DOHH2 (cell line): ENCODE measurements at regions not wholly inside any gene's neighbourhood (a gene's known extent, or its start where the extent isn't known, plus 50 kb on each side); places are given as distances from the start of the nearest gene placed in this dataset.

Experiments used
- H3F3A ChIP-seq: fragments of 200-600 bp; sonication (generic), shearing (Covaris generic); 2 replicates; pipeline ENCODE4 v1.6.0; 2016; ENCODE audit warnings: antibody characterized with exemption, mild to moderate bottlenecking; ENCODE audit not compliant: control insufficient read depth, insufficient read depth
- H3K27ac ChIP-seq: fragments of 200-600 bp; sonication (generic); 2 replicates; pipeline ENCODE4 v1.5.1; 2014; ENCODE audit warnings: low read depth, mild to moderate bottlenecking, low read length, moderate library complexity
- H3K27me3 ChIP-seq: fragments of 200-600 bp; sonication (generic); 2 replicates; pipeline ENCODE4 v1.6.1; 2014; ENCODE audit warnings: mild to moderate bottlenecking, low read length, mixed read lengths; ENCODE audit not compliant: control insufficient read depth
- H3K36me3 ChIP-seq: fragments of 200-600 bp; sonication (generic); 2 replicates; pipeline ENCODE4 v1.6.1; 2014; ENCODE audit warnings: mild to moderate bottlenecking, low read length, moderate library complexity, mixed read lengths; ENCODE audit not compliant: control insufficient read depth
- H3K4me1 ChIP-seq: fragments of 200-600 bp; sonication (generic); 2 replicates; pipeline ENCODE4 v1.6.1; 2014; ENCODE audit warnings: mild to moderate bottlenecking, low read length, mixed read lengths; ENCODE audit not compliant: control insufficient read depth
- H3K4me2 ChIP-seq: fragments of 200-600 bp; sonication (generic); 2 replicates; pipeline ENCODE4 v1.6.0; 2014; ENCODE audit warnings: mild to moderate bottlenecking, low read length, moderate library complexity
- H3K4me3 ChIP-seq: fragments of 200-600 bp; sonication (generic); 2 replicates; pipeline ENCODE4 v1.5.1; 2014; ENCODE audit warnings: mild to moderate bottlenecking, low read length, mixed read lengths
- H3K79me2 ChIP-seq: fragments of 200-600 bp; sonication (generic); 2 replicates; pipeline ENCODE4 v1.6.1; 2014; ENCODE audit warnings: mild to moderate bottlenecking, low read length, mixed read lengths; ENCODE audit not compliant: control insufficient read depth
- H3K9me2 ChIP-seq: fragments of 200-600 bp; sonication (generic); replicated peaks from 2 replicates; pipeline ENCODE4 v1.6.1; 2014; ENCODE audit warnings: mild to moderate bottlenecking, low read length, mixed read lengths; ENCODE audit not compliant: control insufficient read depth
- H3K9me3 ChIP-seq: fragments of 200-600 bp; sonication (generic); 2 replicates; pipeline ENCODE4 v1.6.1; 2014; ENCODE audit warnings: antibody characterized with exemption, low read length, mixed read lengths; ENCODE audit not compliant: control insufficient read depth, insufficient read depth
- H4K20me1 ChIP-seq: fragments of 200-600 bp; sonication (generic); 2 replicates; pipeline ENCODE4 v1.6.0; 2014; ENCODE audit warnings: low read depth, mild to moderate bottlenecking, antibody characterized with exemption, low read length, moderate library complexity; ENCODE audit not compliant: control insufficient read depth, insufficient read depth
- EZH2phosphoT487 ChIP-seq: fragments of 200-600 bp; sonication (generic); IDR thresholded peaks from 2 replicates; pipeline ENCODE4 v1.6.1; 2017; ENCODE audit warnings: borderline replicate concordance, mild to moderate bottlenecking, antibody characterized with exemption, low read length, moderate library complexity, mixed read lengths
- TF ChIP-seq, protein P1 (sequence below): fragments of 200-600 bp; sonication (generic); IDR thresholded peaks from one replicate; pipeline ENCODE4 v1.5.1; 2014; ENCODE audit warnings: antibody characterized with exemption, mild to moderate bottlenecking, low read depth, low read length; ENCODE audit not compliant: poor library complexity, severe bottlenecking

DNA sequence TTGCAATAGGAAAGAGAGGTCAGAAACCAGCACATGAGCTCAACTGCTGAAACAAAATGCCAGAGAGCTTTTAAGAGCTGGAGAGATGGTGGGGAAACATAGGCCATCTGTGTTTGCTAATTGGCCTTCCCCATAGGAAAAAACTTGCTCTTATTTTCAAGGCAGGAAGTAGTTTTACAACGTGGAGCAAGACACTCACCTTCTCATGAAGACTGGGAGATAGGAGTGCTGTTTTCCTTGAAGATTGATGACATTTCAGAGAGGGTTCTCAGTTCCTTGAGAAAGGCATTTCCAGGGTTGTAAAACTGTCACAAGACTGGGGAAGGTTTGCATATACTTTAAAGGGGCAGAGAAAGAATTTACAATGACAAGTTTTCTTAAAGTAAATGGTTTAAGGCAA lies 586.3 kb upstream of the RAG2 start:
- no peaks in the 10 kb centered on the region for H3K79me2 ChIP-seq
- H3K9me2 ChIP-seq: no peaks in the 10 kb centered on the region
- H3F3A ChIP-seq: no peaks in the 10 kb centered on the region
- no peaks in the 10 kb centered on the region for H4K20me1 ChIP-seq
- no peak for TF ChIP-seq EZH2phosphoT487
- TF ChIP-seq, protein P1, sequence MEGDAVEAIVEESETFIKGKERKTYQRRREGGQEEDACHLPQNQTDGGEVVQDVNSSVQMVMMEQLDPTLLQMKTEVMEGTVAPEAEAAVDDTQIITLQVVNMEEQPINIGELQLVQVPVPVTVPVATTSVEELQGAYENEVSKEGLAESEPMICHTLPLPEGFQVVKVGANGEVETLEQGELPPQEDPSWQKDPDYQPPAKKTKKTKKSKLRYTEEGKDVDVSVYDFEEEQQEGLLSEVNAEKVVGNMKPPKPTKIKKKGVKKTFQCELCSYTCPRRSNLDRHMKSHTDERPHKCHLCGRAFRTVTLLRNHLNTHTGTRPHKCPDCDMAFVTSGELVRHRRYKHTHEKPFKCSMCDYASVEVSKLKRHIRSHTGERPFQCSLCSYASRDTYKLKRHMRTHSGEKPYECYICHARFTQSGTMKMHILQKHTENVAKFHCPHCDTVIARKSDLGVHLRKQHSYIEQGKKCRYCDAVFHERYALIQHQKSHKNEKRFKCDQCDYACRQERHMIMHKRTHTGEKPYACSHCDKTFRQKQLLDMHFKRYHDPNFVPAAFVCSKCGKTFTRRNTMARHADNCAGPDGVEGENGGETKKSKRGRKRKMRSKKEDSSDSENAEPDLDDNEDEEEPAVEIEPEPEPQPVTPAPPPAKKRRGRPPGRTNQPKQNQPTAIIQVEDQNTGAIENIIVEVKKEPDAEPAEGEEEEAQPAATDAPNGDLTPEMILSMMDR: no peak
- no peaks in the 10 kb centered on the region for H3K36me3 ChIP-seq
- no peaks in the 10 kb centered on the region for H3K4me1 ChIP-seq
- H3K27ac ChIP-seq: no peak overlapping the region
- H3K4me3 ChIP-seq: no peak overlapping the region
- H3K4me2 ChIP-seq: no peak overlapping the region
- no peaks in the 10 kb centered on the region for H3K9me3 ChIP-seq
- H3K27me3 ChIP-seq: no peaks in the 10 kb centered on the region

DNA sequence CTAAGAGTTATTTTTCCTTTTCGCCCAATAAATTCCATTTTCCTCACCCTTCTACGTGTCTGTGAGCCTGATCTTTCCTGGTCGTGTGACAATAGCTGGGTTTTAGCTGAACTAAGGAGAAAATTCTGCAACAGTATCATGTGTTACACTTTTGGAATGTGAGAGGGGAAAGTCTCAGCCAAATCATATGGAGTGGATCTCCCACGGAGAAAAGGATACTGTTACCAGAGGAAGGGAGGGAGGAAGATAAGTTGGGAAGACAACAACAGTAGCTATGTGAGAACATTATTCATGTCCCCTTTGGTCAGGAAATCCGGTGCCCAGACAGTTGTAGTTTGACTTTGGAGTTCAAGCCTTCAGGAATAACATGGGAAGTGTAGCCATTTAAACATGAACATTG lies 584.0 kb upstream of the RAG2 start:
- H3K27me3 ChIP-seq: no peaks in the 10 kb centered on the region
- no peak overlapping the region for H3K27ac ChIP-seq
- no peaks in the 10 kb centered on the region for H3K79me2 ChIP-seq
- H3F3A ChIP-seq: no peaks in the 10 kb centered on the region
- H3K4me1 ChIP-seq: no peaks in the 10 kb centered on the region
- no peaks in the 10 kb centered on the region for H3K9me3 ChIP-seq
- TF ChIP-seq, protein P1: no peak
- no peak for TF ChIP-seq EZH2phosphoT487
- no peaks in the 10 kb centered on the region for H3K36me3 ChIP-seq
- H3K4me2 ChIP-seq: no peak overlapping the region
- H3K4me3 ChIP-seq: no peak overlapping the region
- no peaks in the 10 kb centered on the region for H3K9me2 ChIP-seq
- H4K20me1 ChIP-seq: no peaks in the 10 kb centered on the region

DNA sequence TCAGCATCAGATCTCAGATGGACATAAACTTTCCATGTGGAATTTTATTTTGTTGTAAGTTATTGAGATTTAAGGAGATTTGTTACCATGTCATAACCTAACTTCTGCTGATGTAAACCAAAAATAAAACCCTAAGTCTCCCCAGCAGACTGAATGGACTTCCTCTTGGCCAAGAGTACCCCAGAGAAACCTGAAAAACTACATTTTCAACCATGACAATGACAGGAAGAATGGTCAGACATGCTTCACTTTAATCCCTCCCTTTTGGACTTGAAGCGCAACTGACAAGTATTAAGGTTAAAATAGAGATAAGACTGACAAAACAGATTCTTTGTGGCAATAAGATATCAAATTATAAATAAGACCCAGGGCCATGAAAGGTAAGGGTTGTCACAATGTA lies 579.7 kb upstream of the RAG2 start:
- H3K4me1 ChIP-seq: no peaks in the 10 kb centered on the region
- TF ChIP-seq, protein P1: no peak
- no peak for TF ChIP-seq EZH2phosphoT487
- H3K9me2 ChIP-seq: no peaks in the 10 kb centered on the region
- H3K27ac ChIP-seq: no peak overlapping the region
- no peaks in the 10 kb centered on the region for H3F3A ChIP-seq
- H4K20me1 ChIP-seq: no peaks in the 10 kb centered on the region
- H3K27me3 ChIP-seq: no peaks in the 10 kb centered on the region
- H3K79me2 ChIP-seq: no peaks in the 10 kb centered on the region
- no peaks in the 10 kb centered on the region for H3K36me3 ChIP-seq
- H3K4me3 ChIP-seq: no peak overlapping the region
- no peaks in the 10 kb centered on the region for H3K9me3 ChIP-seq
- no peak overlapping the region for H3K4me2 ChIP-seq

DNA sequence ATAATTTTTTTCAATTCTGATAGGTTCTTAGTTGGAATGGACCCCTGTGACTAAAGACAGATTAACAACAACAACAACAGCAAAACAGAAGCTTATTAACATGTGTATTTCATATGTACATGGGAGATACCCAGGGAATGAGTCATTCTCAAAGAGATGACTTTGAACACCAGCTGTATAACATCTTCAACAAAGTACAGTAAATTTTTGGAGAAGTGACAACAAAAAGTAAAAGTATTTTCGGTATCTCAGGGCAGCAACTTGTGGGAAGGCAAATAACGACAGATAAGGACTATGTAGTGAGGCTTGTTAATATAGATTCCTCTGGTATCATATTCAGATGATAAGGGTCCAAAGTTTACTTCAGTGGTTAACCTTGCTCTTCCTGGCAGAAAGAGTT lies 573.4 kb upstream of the RAG2 start:
- Histone ChIP-seq H3K27ac (no peak overlapping the region), H3K4me1 (no peaks in the 10 kb centered on the region), H3K79me2 (no peaks in the 10 kb centered on the region), H3F3A (no peaks in the 10 kb centered on the region), H3K4me3 (no peak overlapping the region), H4K20me1 (no peaks in the 10 kb centered on the region), H3K9me3 (no peaks in the 10 kb centered on the region), H3K27me3 (no peaks in the 10 kb centered on the region), H3K36me3 (no peaks in the 10 kb centered on the region), H3K9me2 (no peaks in the 10 kb centered on the region), H3K4me2 (no peak overlapping the region)
- TF ChIP-seq EZH2phosphoT487: no peak
- TF ChIP-seq, protein P1: no peak
